ENCODE measurements at regions not wholly inside any gene's neighbourhood (a gene's known extent, or its start where the extent isn't known, plus 50 kb on each side); places are given as distances from the start of the nearest gene placed in this dataset.

DNA sequence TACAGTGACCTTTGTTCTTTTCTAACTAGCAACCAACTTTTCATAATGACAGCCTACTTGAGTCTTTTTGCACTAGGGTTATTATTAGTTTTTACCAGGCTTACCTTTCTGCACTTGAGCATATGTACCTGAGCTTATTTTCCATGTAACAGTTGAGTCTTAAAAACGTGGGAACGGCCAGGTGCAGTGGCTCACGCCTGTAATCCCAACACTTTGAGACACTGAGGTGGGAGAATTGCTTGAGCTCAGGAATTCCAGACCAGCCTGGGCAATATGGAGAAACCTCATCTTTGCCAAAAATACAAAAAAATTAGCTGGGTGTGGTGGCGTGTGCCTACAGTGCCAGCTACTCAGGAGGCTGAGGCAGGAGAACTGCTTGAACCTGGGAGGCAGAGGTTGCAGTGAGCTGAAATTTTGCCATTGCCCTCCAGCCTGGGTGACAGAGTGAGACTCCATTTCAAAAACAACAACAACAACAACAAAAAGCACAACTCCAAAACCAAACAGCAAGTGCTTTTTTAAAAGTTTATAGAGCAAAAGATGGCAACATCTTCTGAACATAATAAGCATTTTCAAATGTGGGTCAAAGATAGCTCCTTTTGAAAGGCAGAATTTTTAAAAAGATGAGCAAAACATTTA, 57.1 kb upstream of the CD28 start:
- TF ChIP-seq, protein P1, sequence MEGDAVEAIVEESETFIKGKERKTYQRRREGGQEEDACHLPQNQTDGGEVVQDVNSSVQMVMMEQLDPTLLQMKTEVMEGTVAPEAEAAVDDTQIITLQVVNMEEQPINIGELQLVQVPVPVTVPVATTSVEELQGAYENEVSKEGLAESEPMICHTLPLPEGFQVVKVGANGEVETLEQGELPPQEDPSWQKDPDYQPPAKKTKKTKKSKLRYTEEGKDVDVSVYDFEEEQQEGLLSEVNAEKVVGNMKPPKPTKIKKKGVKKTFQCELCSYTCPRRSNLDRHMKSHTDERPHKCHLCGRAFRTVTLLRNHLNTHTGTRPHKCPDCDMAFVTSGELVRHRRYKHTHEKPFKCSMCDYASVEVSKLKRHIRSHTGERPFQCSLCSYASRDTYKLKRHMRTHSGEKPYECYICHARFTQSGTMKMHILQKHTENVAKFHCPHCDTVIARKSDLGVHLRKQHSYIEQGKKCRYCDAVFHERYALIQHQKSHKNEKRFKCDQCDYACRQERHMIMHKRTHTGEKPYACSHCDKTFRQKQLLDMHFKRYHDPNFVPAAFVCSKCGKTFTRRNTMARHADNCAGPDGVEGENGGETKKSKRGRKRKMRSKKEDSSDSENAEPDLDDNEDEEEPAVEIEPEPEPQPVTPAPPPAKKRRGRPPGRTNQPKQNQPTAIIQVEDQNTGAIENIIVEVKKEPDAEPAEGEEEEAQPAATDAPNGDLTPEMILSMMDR (IDR thresholded peaks at IDR 0.05; ENCODE audit: insufficient read depth, low read length, poor library complexity, severe bottlenecking), result no peak
- Histone ChIP-seq H3K36me3 (ENCODE audit: control insufficient read depth, insufficient read depth, low read length) (no peaks in the 10 kb centered on the region), H3K4me3 (replicated peaks; ENCODE audit: low read depth, low read length) (no peak overlapping the region), H3K27me3 (replicated peaks; ENCODE audit: control insufficient read depth, insufficient read depth, low read length) (no peaks in the 10 kb centered on the region)
- DNase-seq (ENCODE audit: extremely low read depth, insufficient read length), result no peak

GRCh38 chr2:203650860-203651613, 55.4 kb upstream of the CD28 start:
- no peaks in the 10 kb centered on the region for H3K36me3 ChIP-seq (ENCODE audit: control insufficient read depth, insufficient read depth, low read length)
- no peak overlapping the region for H3K4me3 ChIP-seq (replicated peaks; ENCODE audit: low read depth, low read length)
- no peak for DNase-seq (ENCODE audit: extremely low read depth, insufficient read length)
- H3K27me3 ChIP-seq (replicated peaks; ENCODE audit: control insufficient read depth, insufficient read depth, low read length), result no peaks in the 10 kb centered on the region
- TF ChIP-seq, protein P1 (IDR thresholded peaks at IDR 0.05; ENCODE audit: insufficient read depth, low read length, poor library complexity, severe bottlenecking), result peak; percentile 44

DNA sequence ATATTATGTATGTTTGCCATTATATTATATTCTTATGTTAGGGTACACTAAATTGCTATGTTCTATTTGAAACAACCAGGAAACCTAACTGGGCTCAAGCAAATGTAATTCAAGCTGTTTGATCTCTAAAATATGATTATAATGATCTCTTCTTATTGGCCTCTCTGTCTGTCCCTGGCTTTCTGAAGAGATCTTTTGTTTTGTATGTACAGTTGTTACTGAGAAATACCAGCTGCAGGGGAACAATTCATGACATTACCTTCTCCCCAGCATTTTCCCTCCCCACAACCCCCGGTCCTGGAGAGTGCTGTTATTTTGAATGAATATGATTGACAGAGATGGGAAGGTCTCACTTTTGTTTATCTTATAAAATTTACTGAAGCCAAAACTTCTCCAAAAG, 54.8 kb upstream of the CD28 start:
- Histone ChIP-seq H3K4me3 (replicated peaks; ENCODE audit: low read depth, low read length) (no peak overlapping the region), H3K36me3 (ENCODE audit: control insufficient read depth, insufficient read depth, low read length) (no peaks in the 10 kb centered on the region), H3K27me3 (replicated peaks; ENCODE audit: control insufficient read depth, insufficient read depth, low read length) (no peaks in the 10 kb centered on the region)
- DNase-seq (ENCODE audit: extremely low read depth, insufficient read length), result no peak
- TF ChIP-seq, protein P1 (IDR thresholded peaks at IDR 0.05; ENCODE audit: insufficient read depth, low read length, poor library complexity, severe bottlenecking), result no peak

- TF ChIP-seq, protein P1 (IDR thresholded peaks at IDR 0.05; ENCODE audit: insufficient read depth, low read length, poor library complexity, severe bottlenecking), result no peak
- no peaks in the 10 kb centered on the region for H3K27me3 ChIP-seq (replicated peaks; ENCODE audit: control insufficient read depth, insufficient read depth, low read length)
- no peaks in the 10 kb centered on the region for H3K36me3 ChIP-seq (ENCODE audit: control insufficient read depth, insufficient read depth, low read length)
- no peak overlapping the region for H3K4me3 ChIP-seq (replicated peaks; ENCODE audit: low read depth, low read length)
- DNase-seq (ENCODE audit: extremely low read depth, insufficient read length), result no peak
Observed at GRCh38 chr2:203654826-203655225, 51.6 kb upstream of the CD28 start.

GRCh38 chr2:203656522-203657287, 49.7 kb upstream of the CD28 start:
- Histone ChIP-seq H3K4me3 (replicated peaks; ENCODE audit: low read depth, low read length) (no peak overlapping the region), H3K27me3 (replicated peaks; ENCODE audit: control insufficient read depth, insufficient read depth, low read length) (no peaks in the 10 kb centered on the region), H3K36me3 (ENCODE audit: control insufficient read depth, insufficient read depth, low read length) (no peaks in the 10 kb centered on the region)
- no peak for DNase-seq (ENCODE audit: extremely low read depth, insufficient read length)
- TF ChIP-seq, protein P1 (IDR thresholded peaks at IDR 0.05; ENCODE audit: insufficient read depth, low read length, poor library complexity, severe bottlenecking), result no peak

Measured in GM06990 (cell line).